Mononuclear cell (primary cell): ENCODE measurements at regions not wholly inside any gene's neighbourhood (a gene's known extent, or its start where the extent isn't known, plus 50 kb on each side); places are given as distances from the start of the nearest gene placed in this dataset.
"Not testable (repeated sequence)": the region's sequence is repeated elsewhere in the genome, so short reads cannot be mapped to it uniquely, and the experiment has no call there.

Experiments used
- H3K27me3 ChIP-seq: 2 replicates; pipeline ENCODE4 v1.6.0; 2011; ENCODE audit warnings: low read length, control low read depth; ENCODE audit not compliant: insufficient read depth
- H3K4me1 ChIP-seq: 2 replicates; pipeline ENCODE4 v1.5.1; 2011; ENCODE audit warnings: mild to moderate bottlenecking, low read length, control low read depth; ENCODE audit not compliant: insufficient read depth
- H3K4me3 ChIP-seq: 2 replicates; pipeline ENCODE4 v1.5.1; 2011; ENCODE audit warnings: mild to moderate bottlenecking, low read length, moderate library complexity
- H3K9me3 ChIP-seq: 2 replicates; pipeline ENCODE4 v1.5.1; 2011; ENCODE audit warnings: low read depth, mild to moderate bottlenecking, control low read depth, low read length

DNA sequence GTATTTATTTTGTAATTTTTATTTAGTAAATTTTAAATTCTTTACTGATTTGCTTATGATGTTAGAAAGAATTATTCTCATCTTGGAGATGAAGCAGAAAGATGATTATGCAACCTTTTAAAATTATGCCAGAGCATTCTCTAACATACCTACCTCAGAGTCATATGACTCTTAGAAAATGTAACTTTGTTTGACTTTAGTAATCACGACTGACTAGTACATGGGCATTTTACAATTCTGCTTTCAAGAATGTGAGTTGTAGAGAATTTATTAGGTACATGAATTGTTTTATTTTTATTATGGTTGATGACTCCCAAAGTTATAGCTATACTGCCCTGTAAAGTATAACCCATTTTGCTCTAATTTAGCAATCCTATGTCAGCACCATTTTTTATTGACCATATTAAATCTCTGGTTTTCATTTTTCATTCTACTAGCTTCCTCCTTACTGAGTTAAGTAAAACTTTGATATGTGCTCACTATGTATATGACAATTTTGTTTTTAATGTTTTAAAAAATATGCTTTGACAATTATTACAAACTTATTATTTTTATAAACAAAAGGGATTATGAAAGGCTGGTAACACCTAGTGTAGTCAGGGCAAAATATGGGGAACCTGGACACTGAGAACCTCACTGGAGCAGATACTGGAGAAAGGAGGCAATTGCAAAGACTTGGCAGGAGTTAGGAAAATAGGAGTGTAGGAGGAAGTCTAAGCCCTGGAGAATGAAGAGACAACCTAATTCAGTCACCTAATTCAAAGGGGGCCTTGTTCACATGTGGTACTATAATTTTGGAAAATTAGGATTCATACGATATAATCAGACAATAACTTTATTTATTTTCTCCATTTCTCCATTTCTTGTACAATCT lies 249.7 kb upstream of the DAB2 start:
- H3K4me1 ChIP-seq = no peaks in the 10 kb centered on the region
- H3K4me3 ChIP-seq = no peak overlapping the region
- H3K9me3 ChIP-seq = no peaks in the 10 kb centered on the region
- H3K27me3 ChIP-seq = no peaks in the 10 kb centered on the region

DNA sequence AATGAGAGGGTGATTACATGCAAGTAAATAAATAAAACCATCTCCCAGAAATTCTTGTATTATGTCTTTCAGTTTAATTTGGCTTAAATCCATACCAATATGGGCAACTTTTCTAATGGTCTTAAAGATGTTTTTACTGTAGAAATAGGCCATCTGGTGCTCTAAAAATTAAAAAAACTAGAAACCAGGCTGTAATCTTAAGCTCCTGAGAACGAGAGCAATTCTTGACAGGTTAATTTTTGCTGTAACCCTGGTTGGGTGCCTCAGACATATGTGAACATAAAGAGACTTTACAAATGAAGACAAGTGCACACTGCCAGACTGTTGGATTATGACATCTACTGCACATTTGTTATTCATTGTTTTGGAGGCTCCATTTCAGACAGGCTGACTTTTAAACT lies 246.8 kb upstream of the DAB2 start:
- no peaks in the 10 kb centered on the region for H3K4me1 ChIP-seq
- no peaks in the 10 kb centered on the region for H3K27me3 ChIP-seq
- H3K4me3 ChIP-seq = no peak overlapping the region
- H3K9me3 ChIP-seq = no peaks in the 10 kb centered on the region

DNA sequence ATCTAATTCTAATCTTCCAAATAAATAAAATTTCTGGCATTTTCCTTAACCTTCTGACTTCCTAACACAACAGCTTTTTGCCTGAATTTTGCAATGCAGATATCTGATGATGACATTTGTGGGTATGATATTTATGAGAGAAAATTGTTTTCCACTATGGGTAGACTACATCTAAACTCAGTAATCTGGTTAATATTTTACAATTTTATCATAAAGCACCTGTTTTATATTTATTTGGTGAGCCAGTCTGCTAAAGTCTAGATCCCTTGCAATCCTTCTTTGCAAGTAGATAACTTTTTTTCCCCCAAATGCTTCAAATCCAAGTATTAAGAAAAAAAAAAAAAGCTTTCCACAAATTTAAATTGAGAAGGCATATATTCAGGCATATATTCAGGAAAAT lies 246.2 kb upstream of the DAB2 start:
- no peaks in the 10 kb centered on the region for H3K4me1 ChIP-seq
- H3K4me3 ChIP-seq = no peak overlapping the region
- H3K9me3 ChIP-seq = no peaks in the 10 kb centered on the region
- H3K27me3 ChIP-seq = no peaks in the 10 kb centered on the region

DNA sequence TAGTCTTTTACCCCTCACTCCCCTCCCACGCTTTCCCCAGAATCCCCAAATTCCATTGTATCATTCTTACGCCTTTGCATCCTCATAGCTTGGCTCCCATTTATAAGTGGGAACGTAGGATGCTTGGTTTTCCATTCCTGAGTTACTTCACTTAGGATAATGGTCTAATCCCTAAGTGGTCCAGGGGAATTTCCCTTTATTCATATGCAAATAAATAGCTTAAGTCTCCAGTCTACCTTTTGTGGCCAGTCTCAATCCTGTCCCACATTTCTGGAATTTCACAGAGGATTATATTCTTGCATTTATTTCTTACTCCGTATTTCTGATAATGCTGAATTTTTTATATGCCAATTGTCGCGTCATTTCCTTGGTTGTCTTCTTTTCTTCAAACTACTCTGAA lies 245.6 kb upstream of the DAB2 start:
- Histone ChIP-seq H3K9me3 (no peaks in the 10 kb centered on the region), H3K27me3 (no peaks in the 10 kb centered on the region), H3K4me1 (no peaks in the 10 kb centered on the region)

DNA sequence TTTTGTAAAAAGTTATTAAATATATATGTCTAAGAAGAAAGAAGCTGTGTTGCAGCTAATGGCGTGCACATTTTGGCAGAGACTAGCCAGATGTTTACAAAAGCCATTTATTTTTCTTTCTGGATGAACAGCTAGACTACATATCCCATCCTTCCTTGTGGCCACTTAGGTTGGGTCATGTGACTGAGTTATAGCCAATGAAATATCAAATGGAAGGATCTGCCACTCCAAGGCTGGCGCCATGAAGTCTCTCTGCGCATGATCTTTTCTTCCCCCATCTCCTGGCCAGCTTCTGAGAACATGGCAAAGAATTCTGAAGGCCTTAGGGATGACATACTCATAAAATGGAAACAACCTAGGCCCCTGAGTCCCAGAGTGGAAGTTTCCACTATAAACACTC lies 244.2 kb upstream of the DAB2 start:
- Histone ChIP-seq H3K4me1 (no peaks in the 10 kb centered on the region), H3K4me3 (no peak overlapping the region), H3K9me3 (no peaks in the 10 kb centered on the region), H3K27me3 (no peaks in the 10 kb centered on the region)

More for the DNA sequence above, 245.6 kb upstream of the DAB2 start:
- H3K4me3 ChIP-seq = no peak overlapping the region

DNA sequence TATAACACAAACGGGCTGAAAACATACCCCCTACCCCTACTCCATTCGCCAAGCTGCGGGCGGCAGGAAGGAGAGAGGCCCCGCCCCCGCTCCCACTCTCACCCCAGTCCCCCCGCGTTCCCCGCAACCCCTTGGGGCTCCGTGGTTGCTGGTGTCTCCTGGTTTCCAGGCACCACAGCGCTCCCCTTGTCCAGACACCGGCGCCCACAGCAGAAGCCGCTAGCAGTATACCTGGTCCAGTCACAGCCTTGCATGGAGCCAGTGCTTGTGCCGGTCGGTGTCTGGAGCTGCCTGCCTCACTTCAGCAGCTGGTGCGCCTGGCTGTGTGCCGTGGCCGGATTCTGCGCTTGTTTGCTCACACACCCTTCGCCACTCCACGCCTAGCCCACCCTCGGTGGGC lies 240.5 kb upstream of the DAB2 start:
- Histone ChIP-seq H3K27me3 (no peaks in the 10 kb centered on the region), H3K9me3 (no peaks in the 10 kb centered on the region), H3K4me1 (no peaks in the 10 kb centered on the region), H3K4me3 (no peak overlapping the region)

DNA sequence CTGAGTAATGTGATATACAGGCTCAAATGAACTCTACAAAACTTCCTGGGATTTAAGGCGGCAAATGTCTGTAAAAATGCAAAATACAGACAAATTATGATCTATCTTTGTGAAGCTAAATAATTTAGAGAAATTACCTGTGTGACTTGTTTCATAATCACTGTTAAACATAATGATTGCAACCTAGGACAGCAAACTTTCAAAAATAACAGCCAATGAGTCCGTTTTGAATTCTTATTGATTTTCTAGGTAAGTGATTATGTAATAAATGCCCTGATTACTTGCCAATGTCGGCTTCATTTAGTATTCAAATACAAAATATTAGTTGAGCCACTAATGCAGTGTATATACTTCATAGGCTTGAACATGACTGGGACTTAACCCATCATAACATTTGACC lies 238.2 kb upstream of the DAB2 start:
- H3K4me1 ChIP-seq = no peaks in the 10 kb centered on the region
- H3K4me3 ChIP-seq = no peak overlapping the region
- H3K27me3 ChIP-seq = no peaks in the 10 kb centered on the region
- no peaks in the 10 kb centered on the region for H3K9me3 ChIP-seq

DNA sequence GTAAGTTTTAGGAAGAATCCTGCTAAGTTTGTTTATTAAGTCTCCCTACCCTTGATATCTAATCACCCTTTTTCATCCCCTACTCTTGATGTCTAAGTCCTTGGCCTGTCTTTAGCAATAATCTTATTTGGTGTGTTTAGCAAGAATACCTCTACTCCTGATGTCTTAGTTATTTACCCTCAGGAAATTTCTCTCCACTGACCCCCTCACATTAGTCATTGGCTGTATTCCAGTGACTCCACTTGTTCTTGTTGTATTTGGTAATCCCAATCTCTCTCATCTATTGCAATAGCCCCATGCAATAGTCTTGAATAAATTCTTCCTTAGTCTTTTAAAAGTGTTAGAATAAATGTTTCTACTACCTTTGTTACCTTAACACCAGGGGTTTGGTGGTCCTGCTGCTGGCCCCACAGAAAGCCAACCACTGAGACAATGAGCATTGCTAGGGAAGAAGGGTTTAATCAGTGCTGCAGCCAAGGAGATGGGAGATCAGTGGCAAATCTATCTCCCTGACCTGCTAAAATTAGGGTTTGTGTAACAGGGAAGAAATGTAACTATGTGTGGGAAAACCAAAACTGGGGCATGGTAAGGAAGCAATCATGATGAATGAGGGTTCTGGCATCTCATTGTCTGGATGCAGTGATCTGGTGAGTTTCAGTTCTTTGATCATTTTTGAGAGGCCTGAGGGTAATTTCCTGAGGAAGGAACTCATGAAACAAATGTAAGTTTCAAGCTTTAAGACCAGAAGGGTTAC lies 236.4 kb upstream of the DAB2 start:
- Histone ChIP-seq H3K9me3 (no peaks in the 10 kb centered on the region), H3K4me3 (no peak overlapping the region), H3K4me1 (no peaks in the 10 kb centered on the region), H3K27me3 (no peaks in the 10 kb centered on the region)

DNA sequence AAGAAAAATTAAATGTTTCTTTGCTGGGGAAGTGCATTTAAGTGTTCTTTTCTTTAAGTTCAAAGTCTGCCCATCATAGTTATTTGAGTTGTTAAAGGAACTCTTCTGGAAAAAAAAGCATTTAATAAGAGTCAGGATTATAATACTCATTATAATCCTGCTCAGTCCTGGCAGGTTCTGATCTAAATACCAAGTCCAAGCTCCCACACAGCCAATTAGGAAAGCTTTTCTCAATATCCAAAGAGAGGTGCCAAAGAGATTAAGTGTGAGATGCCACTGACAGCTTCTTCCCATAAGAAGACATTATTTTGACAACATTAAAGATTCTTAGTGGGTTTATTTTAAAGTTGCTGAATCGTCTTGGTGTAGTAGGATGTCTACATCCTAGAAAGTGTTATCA lies 235.2 kb upstream of the DAB2 start:
- Histone ChIP-seq H3K4me1 (peaks cover under 1% of the 10 kb centered on the region), H3K4me3 (no peak overlapping the region), H3K9me3 (no peaks in the 10 kb centered on the region), H3K27me3 (no peaks in the 10 kb centered on the region)

DNA sequence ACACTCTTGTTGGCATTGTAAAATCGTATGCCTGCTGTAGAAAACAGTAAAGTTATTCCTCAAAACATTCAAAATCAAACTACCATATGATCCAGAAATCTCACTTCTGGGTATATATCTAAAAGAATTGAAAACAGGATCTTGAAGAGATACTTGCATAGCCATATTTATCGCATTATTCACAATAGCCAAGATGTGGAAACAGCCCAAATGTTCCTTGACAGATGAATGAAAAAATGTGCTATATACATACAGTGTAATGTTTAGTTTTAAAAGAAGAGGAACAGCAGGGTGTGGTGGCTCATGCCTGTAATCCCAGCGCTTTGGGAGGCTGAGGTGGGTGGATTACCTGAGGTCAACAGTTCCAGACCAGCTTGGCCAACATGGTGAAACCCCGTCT lies 234.1 kb upstream of the DAB2 start:
- H3K4me1 ChIP-seq = peaks cover 4% of the 10 kb centered on the region
- H3K4me3 ChIP-seq = no peak overlapping the region
- no peaks in the 10 kb centered on the region for H3K27me3 ChIP-seq
- no peaks in the 10 kb centered on the region for H3K9me3 ChIP-seq

DNA sequence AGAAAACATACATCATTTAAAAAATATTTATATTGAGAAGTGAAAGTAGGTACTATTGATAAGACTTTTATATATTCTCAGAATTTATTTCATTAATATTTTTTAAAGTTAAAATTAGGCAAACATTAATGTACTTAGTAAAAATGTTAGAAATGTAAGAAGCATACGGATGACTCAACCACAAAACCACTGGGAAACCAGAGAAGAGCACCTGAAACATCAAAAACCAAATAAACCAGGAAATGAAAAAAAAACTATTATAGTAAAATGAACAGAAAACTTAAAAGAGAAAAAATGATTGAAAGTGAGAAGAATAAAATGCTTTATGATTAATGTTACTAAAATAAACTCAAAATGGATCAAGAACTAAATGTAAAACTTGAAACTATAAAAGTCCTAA lies 233.2 kb upstream of the DAB2 start:
- H3K4me3 ChIP-seq = no peak overlapping the region
- no peaks in the 10 kb centered on the region for H3K9me3 ChIP-seq

DNA sequence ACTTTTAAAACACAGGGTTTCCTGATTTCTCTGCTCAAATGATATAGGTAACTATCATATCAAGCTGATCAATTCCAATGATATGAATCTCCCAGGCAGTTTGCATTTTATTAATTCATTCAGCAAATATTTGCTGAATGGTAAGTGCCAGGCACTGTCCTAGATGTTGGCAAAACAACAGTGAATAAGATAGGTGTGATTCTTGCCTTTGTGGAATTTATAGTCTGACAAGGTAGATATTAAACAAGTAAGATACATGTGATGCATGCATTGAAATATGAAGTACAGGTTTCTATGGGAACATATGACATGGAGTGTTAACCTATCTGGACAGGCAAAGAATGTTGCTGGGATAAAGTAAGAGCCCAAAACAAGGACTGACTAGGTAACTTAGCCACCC lies 231.8 kb upstream of the DAB2 start:
- Histone ChIP-seq H3K4me3 (no peak overlapping the region), H3K4me1 (peaks cover 4% of the 10 kb centered on the region), H3K9me3 (no peaks in the 10 kb centered on the region), H3K27me3 (no peaks in the 10 kb centered on the region)

More for the DNA sequence above, 233.2 kb upstream of the DAB2 start:
- Histone ChIP-seq H3K27me3 (no peaks in the 10 kb centered on the region), H3K4me1 (peaks cover 4% of the 10 kb centered on the region)

DNA sequence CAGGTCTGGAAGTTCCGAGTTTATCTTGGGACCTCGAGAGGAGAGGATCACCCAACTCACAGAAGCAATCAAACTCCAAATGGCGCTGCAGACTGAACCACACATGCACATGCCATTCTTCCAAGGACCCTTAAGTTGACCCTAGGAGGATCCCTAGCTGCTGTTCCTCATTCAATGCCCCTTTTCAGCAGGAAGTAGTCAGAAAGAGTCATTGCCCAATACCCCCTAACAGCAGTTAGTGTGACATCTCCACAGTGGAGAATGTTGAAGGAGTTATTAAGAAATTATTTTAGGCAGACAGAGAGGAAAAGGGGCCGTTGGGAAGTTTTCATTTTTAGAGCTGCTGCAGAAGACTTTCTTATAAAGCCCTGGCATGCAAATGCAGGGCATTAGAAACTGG lies 229.9 kb upstream of the DAB2 start:
- peaks cover 4% of the 10 kb centered on the region for H3K4me1 ChIP-seq
- no peak overlapping the region for H3K4me3 ChIP-seq
- H3K9me3 ChIP-seq = no peaks in the 10 kb centered on the region
- no peaks in the 10 kb centered on the region for H3K27me3 ChIP-seq

DNA sequence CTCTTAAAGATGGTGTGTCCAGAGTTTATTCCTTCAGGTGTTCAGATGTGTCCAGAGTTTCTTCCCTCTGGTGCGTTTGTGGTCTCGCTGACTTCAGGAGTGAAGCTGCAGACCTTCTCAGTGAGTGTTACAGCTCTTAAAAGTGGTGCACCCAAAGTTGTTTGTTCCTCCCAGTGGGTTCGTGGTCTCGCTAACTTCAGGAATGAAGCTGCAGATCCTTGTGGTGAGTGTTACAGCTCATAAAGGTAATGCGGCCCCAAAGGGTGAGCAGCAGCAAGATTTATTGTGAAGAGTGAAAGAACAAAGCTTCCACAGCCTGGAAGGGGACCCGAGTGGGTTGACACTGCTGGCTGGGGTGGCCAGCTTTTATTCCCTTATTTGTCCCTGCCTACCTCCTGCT lies 227.7 kb upstream of the DAB2 start:
- H3K4me1 ChIP-seq, H3K9me3 ChIP-seq, H3K27me3 ChIP-seq, H3K4me3 ChIP-seq: not testable (repeated sequence)

DNA sequence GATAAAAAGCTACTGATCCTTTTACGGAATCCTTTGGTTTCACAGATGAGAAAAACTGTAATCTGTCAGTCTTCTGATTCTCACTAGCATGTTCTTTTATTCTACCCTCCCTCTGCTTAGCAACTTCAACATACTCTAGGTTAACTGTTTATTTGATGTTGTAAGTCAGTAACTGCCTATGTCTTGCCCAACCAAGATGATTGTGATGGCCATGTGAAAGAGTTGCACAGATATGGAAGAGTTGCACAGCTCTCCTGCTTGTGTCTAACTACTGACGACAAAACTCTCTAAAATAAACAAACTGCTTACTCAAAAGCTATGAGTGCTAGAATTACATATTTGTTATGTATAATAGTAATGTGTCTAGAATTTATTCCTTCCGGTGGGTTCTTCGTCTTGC lies 227.3 kb upstream of the DAB2 start:
- H3K4me1 ChIP-seq = peaks cover 4% of the 10 kb centered on the region
- H3K4me3 ChIP-seq = no peak overlapping the region
- H3K9me3 ChIP-seq = no peaks in the 10 kb centered on the region
- no peaks in the 10 kb centered on the region for H3K27me3 ChIP-seq
